SJSA1 (cell line): ENCODE measurements at regions not wholly inside any gene's neighbourhood (a gene's known extent, or its start where the extent isn't known, plus 50 kb on each side); places are given as distances from the start of the nearest gene placed in this dataset.

Source experiments
- DNase-seq, 2 experiments: peaks; one replicate each; pipeline ENCODE4 v3.0.0-alpha.2; 2015 to 2020; ENCODE audit warnings: low spot score in 2 of 2, low read depth in 1 of 2
- H3K27ac ChIP-seq: fragments of 250-450 bp; sonication (Bioruptor Pico); 2 replicates; pipeline ENCODE4 v1.5.1; 2020; ENCODE audit warnings: mild to moderate bottlenecking, moderate library complexity
- H3K27me3 ChIP-seq: fragments of 250-450 bp; sonication (Bioruptor Pico); replicated peaks from 2 replicates; pipeline ENCODE4 v1.5.1; 2020; ENCODE audit warnings: mild to moderate bottlenecking, moderate library complexity
- H3K36me3 ChIP-seq: fragments of 250-450 bp; sonication (Bioruptor Pico); 2 replicates; pipeline ENCODE4 v1.5.1; 2020; ENCODE audit warnings: mild to moderate bottlenecking
- H3K4me1 ChIP-seq: fragments of 250-450 bp; sonication (Bioruptor Pico); replicated peaks from 2 replicates; pipeline ENCODE4 v1.6.1; 2021; ENCODE audit warnings: mild to moderate bottlenecking
- H3K4me3 ChIP-seq: fragments of 250-450 bp; sonication (Bioruptor Pico); 2 replicates; pipeline ENCODE4 v1.5.1; 2020; ENCODE audit warnings: mild to moderate bottlenecking
- H3K9me3 ChIP-seq: fragments of 250-450 bp; sonication (Bioruptor Pico); replicated peaks from 2 replicates; pipeline ENCODE4 v1.5.1; 2020; ENCODE audit warnings: mild to moderate bottlenecking

- DNase-seq: no peak
- Histone ChIP-seq H3K4me3 (no peak overlapping the region), H3K36me3 (no peaks in the 10 kb centered on the region), H3K9me3 (peaks cover 4% of the 10 kb centered on the region), H3K27ac (no peak overlapping the region), H3K4me1 (no peaks in the 10 kb centered on the region), H3K27me3 (no peaks in the 10 kb centered on the region)
Measured at GRCh38 chr7:145643981-145644380, 472.6 kb upstream of the CNTNAP2 start.

- no peak overlapping the region for H3K27ac ChIP-seq
- no peaks in the 10 kb centered on the region for H3K36me3 ChIP-seq
- DNase-seq: no peak
- H3K27me3 ChIP-seq: no peaks in the 10 kb centered on the region
- no peaks in the 10 kb centered on the region for H3K4me1 ChIP-seq
- H3K4me3 ChIP-seq: no peak overlapping the region
- peaks cover 2% of the 10 kb centered on the region; the same call in 1 of the 2 replicates for H3K9me3 ChIP-seq
Measured at GRCh38 chr7:145633513-145633912, 483.1 kb upstream of the CNTNAP2 start.

GRCh38 chr7:145624618-145625017, 492.0 kb upstream of the CNTNAP2 start:
- H3K4me1 ChIP-seq: no peaks in the 10 kb centered on the region
- H3K27me3 ChIP-seq: no peaks in the 10 kb centered on the region
- H3K36me3 ChIP-seq: no peaks in the 10 kb centered on the region
- H3K4me3 ChIP-seq: no peak overlapping the region
- no peak overlapping the region for H3K27ac ChIP-seq
- H3K9me3 ChIP-seq: peaks cover 3% of the 10 kb centered on the region; the same call in 1 of the 2 replicates
- no peak for DNase-seq

DNA sequence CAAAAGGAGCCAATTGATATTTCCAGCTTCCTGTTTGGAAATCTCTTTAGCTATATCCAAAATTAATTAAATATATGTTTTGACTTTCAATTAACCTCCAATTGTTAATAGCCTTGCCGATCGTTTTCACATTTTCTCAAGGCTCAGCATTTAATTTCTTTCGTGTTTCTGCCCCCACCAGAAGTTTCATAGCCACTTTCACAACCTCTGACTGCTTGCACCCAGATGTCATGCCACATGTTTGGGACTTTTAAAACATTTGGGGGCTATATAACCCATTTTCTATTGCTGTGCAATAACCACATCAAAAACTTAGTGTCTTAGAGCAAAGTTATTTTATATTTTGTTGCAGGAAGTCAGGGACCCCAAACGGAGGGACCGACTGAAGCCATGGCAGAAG, 510.6 kb upstream of the CNTNAP2 start:
- H3K4me1 ChIP-seq: no peaks in the 10 kb centered on the region
- H3K4me3 ChIP-seq: no peak overlapping the region
- H3K9me3 ChIP-seq: peaks cover 2% of the 10 kb centered on the region; the same call in 1 of the 2 replicates
- no peaks in the 10 kb centered on the region for H3K27me3 ChIP-seq
- no peak overlapping the region for H3K27ac ChIP-seq
- no peaks in the 10 kb centered on the region for H3K36me3 ChIP-seq
- no peak for DNase-seq

DNA sequence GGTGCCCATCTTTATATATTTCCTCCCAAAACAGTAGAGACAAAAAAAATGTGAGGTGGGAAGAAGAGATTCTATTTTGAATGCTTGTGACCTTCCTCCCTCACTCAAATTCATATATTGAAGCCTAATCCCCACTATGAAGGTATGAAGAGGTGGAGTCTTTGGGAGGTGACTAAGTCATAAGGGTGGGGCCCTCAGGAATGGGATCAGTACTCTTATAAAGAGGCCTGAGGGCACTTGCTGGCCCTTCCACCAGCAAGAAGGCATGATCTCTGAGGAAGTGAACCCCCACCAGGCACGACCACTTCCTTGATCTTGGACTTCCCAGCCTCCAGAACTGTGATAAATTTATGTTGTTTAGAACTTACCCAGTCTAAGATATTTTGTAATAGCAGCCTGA, 517.2 kb upstream of the CNTNAP2 start:
- no peak overlapping the region for H3K27ac ChIP-seq
- H3K4me1 ChIP-seq: no peaks in the 10 kb centered on the region
- no peak for DNase-seq
- no peaks in the 10 kb centered on the region for H3K27me3 ChIP-seq
- no peak overlapping the region for H3K4me3 ChIP-seq
- H3K36me3 ChIP-seq: no peaks in the 10 kb centered on the region
- peaks cover 3% of the 10 kb centered on the region; the same call in 1 of the 2 replicates for H3K9me3 ChIP-seq

DNA sequence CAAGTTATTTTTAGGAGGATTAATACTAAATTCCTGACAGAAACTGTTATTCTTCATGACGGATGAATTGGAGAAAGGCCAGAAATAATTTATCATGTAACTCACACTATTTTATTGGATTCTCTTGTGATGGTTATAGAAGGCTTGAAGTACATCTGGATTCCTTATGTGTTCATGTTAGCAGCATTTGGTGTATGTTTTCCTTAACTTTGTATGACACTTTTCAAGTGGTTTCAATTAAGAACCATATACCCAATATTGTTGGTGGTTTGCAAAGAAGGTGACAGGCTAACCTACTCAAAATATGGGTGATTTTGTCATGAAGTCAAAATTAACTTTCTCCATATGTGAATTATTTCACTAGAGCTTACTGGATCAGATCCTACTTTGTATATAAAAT, 532.2 kb upstream of the CNTNAP2 start:
- Histone ChIP-seq H3K4me1 (no peaks in the 10 kb centered on the region), H3K27me3 (no peaks in the 10 kb centered on the region), H3K36me3 (no peaks in the 10 kb centered on the region), H3K27ac (no peak overlapping the region), H3K9me3 (no peaks in the 10 kb centered on the region; the same call in none of the 2 replicates), H3K4me3 (no peak overlapping the region)
- DNase-seq: no peak

DNA sequence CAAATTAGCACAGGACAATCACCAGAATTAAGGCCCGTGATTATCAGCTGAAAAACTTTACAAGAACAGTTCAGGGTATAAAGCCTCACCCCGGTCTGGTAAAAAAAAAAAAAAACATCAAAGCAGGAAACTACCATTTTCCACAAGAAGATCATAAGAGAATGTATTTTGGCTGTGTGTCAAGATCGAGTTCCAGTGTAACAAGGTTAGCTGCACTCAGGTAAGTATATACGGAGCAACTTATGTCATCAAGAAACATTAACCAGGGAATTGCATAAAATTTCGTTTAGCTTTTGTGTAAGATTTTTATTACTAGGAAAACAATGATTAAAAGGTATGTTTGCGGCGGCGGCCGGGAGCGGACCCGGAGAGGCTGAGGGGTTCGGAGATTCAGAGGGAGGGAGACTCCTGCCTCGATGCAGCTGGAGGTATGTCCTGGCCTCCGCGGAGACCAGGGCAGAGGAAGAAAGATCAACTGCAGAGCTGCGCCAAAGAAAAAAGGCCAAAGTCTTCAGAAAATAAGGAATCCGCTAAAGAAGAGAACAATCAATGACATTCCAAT, 533.8 kb upstream of the CNTNAP2 start:
- Histone ChIP-seq H3K4me1 (no peaks in the 10 kb centered on the region), H3K4me3 (no peak overlapping the region), H3K27ac (no peak overlapping the region), H3K27me3 (no peaks in the 10 kb centered on the region), H3K36me3 (no peaks in the 10 kb centered on the region), H3K9me3 (no peaks in the 10 kb centered on the region; the same call in none of the 2 replicates)
- DNase-seq: no peak

- H3K9me3 ChIP-seq: no peaks in the 10 kb centered on the region
- no peaks in the 10 kb centered on the region for H3K4me1 ChIP-seq
- no peaks in the 10 kb centered on the region for H3K36me3 ChIP-seq
- no peak for DNase-seq
- no peak overlapping the region for H3K27ac ChIP-seq
- H3K4me3 ChIP-seq: no peak overlapping the region
- H3K27me3 ChIP-seq: no peaks in the 10 kb centered on the region
Measured at GRCh38 chr7:145557805-145558204, 558.8 kb upstream of the CNTNAP2 start.

GRCh38 chr7:145543242-145543641, 573.4 kb upstream of the CNTNAP2 start:
- Histone ChIP-seq H3K9me3 (peaks cover 8% of the 10 kb centered on the region), H3K4me3 (no peak overlapping the region), H3K27me3 (no peaks in the 10 kb centered on the region), H3K27ac (no peak overlapping the region), H3K36me3 (no peaks in the 10 kb centered on the region), H3K4me1 (no peaks in the 10 kb centered on the region)
- no peak for DNase-seq

DNA sequence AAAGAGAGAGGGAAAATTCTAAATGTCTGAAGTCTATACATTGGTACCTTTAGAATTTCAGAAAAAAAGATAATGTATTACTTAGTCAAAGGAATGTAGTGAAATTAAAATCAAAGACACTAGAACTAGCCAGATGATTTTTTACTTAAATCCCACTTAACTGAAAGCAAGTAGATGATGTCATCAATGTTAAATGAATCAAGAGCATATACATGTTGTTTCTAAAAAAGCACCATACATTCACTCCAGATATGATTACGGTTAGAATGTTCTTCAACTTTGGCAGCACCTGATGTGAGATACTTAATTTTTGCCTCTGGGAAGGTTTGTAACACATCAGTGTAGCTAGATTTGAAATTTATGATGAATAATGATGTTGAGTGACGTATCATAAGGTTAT, 576.7 kb upstream of the CNTNAP2 start:
- no peak for DNase-seq
- peaks cover 8% of the 10 kb centered on the region; the same call in 1 of the 2 replicates for H3K9me3 ChIP-seq
- H3K4me3 ChIP-seq: no peak overlapping the region
- H3K27me3 ChIP-seq: no peaks in the 10 kb centered on the region
- no peak overlapping the region for H3K27ac ChIP-seq
- no peaks in the 10 kb centered on the region for H3K4me1 ChIP-seq
- H3K36me3 ChIP-seq: no peaks in the 10 kb centered on the region

GRCh38 chr7:145534301-145534700, 582.3 kb upstream of the CNTNAP2 start:
- Histone ChIP-seq H3K27me3 (no peaks in the 10 kb centered on the region), H3K9me3 (peaks cover 3% of the 10 kb centered on the region; the same call in 1 of the 2 replicates), H3K4me1 (no peaks in the 10 kb centered on the region), H3K27ac (no peak overlapping the region), H3K4me3 (no peak overlapping the region), H3K36me3 (no peaks in the 10 kb centered on the region)
- no peak for DNase-seq

DNA sequence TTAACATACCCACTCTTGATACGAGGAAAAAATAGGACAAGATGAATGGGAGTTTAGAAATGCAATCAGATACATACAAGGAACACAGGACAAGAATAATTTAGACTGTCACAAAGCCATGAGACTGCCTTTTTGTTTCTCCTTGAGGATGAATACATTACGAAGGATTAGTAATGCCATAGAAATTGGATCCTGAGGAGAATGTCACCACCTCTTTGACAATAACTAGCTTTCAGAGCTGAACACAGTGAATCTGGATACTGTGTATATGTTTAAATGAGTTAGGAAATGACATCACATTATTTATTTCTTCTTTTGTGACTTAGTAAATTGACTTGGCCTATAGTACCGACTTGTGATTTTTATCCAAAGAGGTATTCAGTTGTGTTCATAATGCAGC, 596.3 kb upstream of the CNTNAP2 start:
- H3K9me3 ChIP-seq: no peaks in the 10 kb centered on the region; the same call in none of the 2 replicates
- no peak overlapping the region for H3K27ac ChIP-seq
- no peak for DNase-seq
- no peaks in the 10 kb centered on the region for H3K27me3 ChIP-seq
- H3K4me3 ChIP-seq: no peak overlapping the region
- H3K4me1 ChIP-seq: no peaks in the 10 kb centered on the region
- no peaks in the 10 kb centered on the region for H3K36me3 ChIP-seq

GRCh38 chr7:145511004-145511403, 605.6 kb upstream of the CNTNAP2 start:
- no peak for DNase-seq
- Histone ChIP-seq H3K36me3 (no peaks in the 10 kb centered on the region), H3K4me1 (no peaks in the 10 kb centered on the region), H3K9me3 (peaks cover 3% of the 10 kb centered on the region), H3K27me3 (no peaks in the 10 kb centered on the region), H3K4me3 (no peak overlapping the region), H3K27ac (no peak overlapping the region)

DNA sequence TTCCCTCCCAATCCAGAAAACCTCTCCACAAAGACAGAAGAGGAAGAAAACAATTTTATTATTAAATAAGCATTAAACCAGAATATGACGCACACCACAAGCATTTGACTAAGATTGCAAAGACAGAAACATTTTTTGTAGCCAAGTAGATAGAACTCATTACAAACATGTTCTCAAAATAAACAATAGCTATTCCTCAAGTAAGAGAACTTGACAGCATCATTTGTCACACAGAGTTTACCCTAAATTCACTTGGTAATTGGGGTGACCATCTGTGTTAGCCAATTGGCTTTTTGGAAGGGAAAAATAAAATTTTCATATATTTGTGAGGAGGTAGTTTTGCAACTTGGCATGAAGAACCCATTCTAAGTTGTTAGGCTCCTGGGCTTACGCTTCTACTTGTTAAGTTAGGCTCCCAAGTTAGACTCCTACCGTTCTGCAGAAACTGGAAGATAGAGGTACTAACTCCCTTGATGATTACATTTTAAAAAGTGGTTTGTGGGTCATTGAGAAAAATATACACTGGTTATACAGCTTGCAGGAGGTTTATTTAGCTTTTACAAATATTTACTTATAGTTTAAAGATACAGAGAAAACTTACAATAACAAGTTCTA, 618.6 kb upstream of the CNTNAP2 start:
- no peak for DNase-seq

More for the DNA sequence above, 618.6 kb upstream of the CNTNAP2 start:
- Histone ChIP-seq H3K36me3 (no peaks in the 10 kb centered on the region), H3K27me3 (no peaks in the 10 kb centered on the region), H3K4me1 (no peaks in the 10 kb centered on the region), H3K27ac (no peak overlapping the region), H3K4me3 (no peak overlapping the region), H3K9me3 (0 out of 2 replicates have a peak, but pooled peaks cover 2% of the 10 kb centered on the region)
